Smooth muscle cell (in vitro differentiated cells): ENCODE measurements at regions not wholly inside any gene's neighbourhood (a gene's known extent, or its start where the extent isn't known, plus 50 kb on each side); places are given as distances from the start of the nearest gene placed in this dataset.

Experiments
- DNase-seq: peaks from one replicate; lab custom pipeline; 2025; ENCODE audit not compliant: unreplicated experiment; lab: John Stamatoyannopoulos, UW
- H2AFZ ChIP-seq: fragments of 200-600 bp; sonication (generic); 2 replicates; pipeline ENCODE4 v1.6.0; 2016; ENCODE audit warnings: antibody characterized with exemption, low read depth, mild to moderate bottlenecking
- H3F3A ChIP-seq: fragments of 200-600 bp; sonication (generic); 2 replicates; pipeline ENCODE4 v1.6.0; 2017; ENCODE audit warnings: antibody characterized with exemption, low read depth
- H3K27ac ChIP-seq: fragments of 200-600 bp; sonication (generic); 2 replicates; pipeline ENCODE4 v1.5.1; 2016; ENCODE audit warnings: low read depth, mild to moderate bottlenecking
- H3K27me3 ChIP-seq: fragments of 200-600 bp; sonication (generic); 2 replicates; pipeline ENCODE4 v1.6.1; 2016; ENCODE audit warnings: low read depth, mild to moderate bottlenecking
- H3K36me3 ChIP-seq: fragments of 200-600 bp; sonication (generic); 2 replicates; pipeline ENCODE4 v1.5.1; 2016; ENCODE audit warnings: low read depth
- H3K4me1 ChIP-seq: fragments of 200-600 bp; sonication (generic); 2 replicates; pipeline ENCODE4 v1.5.1; 2016; ENCODE audit warnings: low read depth
- H3K4me2 ChIP-seq: fragments of 200-600 bp; sonication (generic); 2 replicates; pipeline ENCODE4 v1.6.0; 2016; ENCODE audit warnings: mild to moderate bottlenecking
- H3K4me3 ChIP-seq: fragments of 200-600 bp; sonication (generic); 2 replicates; pipeline ENCODE4 v1.5.1; 2016; ENCODE audit warnings: mild to moderate bottlenecking
- H3K79me2 ChIP-seq: fragments of 200-600 bp; sonication (generic); 2 replicates; pipeline ENCODE4 v1.6.0; 2016; ENCODE audit warnings: low read depth, mild to moderate bottlenecking
- H3K9ac ChIP-seq: fragments of 200-600 bp; sonication (generic); 2 replicates; pipeline ENCODE4 v1.6.0; 2016; ENCODE audit warnings: low read depth
- H3K9me3 ChIP-seq: fragments of 200-600 bp; sonication (generic); replicated peaks from 2 replicates; pipeline ENCODE4 v1.5.1; 2016; ENCODE audit warnings: low read depth
- H4K20me1 ChIP-seq: fragments of 200-600 bp; sonication (generic); 2 replicates; pipeline ENCODE4 v1.6.0; 2016; ENCODE audit warnings: low read depth
- CTCF ChIP-seq: fragments of 200-600 bp; sonication (generic); IDR thresholded peaks from 2 replicates; pipeline ENCODE4 v1.5.1; 2017; ENCODE audit warnings: borderline replicate concordance, mild to moderate bottlenecking, antibody characterized with exemption; ENCODE audit not compliant: insufficient read depth, poor library complexity, severe bottlenecking
- WGBS: methylation state at CpG from one replicate; pipeline ENCODE4 v1.1.7; 2016; ENCODE audit warnings: low lambda C conversion rate; 5-methylcytosine and 5-hydroxymethylcytosine counted together

GRCh38 chr2:217410681-217410960, 550.8 kb upstream of the TNP1 start:
- WGBS: 88% methylated on average over 2 of the region's 2 CpGs
- no peaks in the 10 kb centered on the region for H3K27me3 ChIP-seq
- no peak overlapping the region for H3K4me3 ChIP-seq
- no peak for DNase-seq
- H2AFZ ChIP-seq: no peak overlapping the region
- H3F3A ChIP-seq: no peaks in the 10 kb centered on the region
- H3K4me1 ChIP-seq: no peaks in the 10 kb centered on the region
- no peak for TF ChIP-seq CTCF
- no peaks in the 10 kb centered on the region for H3K36me3 ChIP-seq
- H3K9me3 ChIP-seq: no peaks in the 10 kb centered on the region
- H3K79me2 ChIP-seq: no peaks in the 10 kb centered on the region
- no peak overlapping the region for H3K27ac ChIP-seq
- no peak overlapping the region for H3K4me2 ChIP-seq
- H3K9ac ChIP-seq: no peak overlapping the region
- H4K20me1 ChIP-seq: no peaks in the 10 kb centered on the region

DNA sequence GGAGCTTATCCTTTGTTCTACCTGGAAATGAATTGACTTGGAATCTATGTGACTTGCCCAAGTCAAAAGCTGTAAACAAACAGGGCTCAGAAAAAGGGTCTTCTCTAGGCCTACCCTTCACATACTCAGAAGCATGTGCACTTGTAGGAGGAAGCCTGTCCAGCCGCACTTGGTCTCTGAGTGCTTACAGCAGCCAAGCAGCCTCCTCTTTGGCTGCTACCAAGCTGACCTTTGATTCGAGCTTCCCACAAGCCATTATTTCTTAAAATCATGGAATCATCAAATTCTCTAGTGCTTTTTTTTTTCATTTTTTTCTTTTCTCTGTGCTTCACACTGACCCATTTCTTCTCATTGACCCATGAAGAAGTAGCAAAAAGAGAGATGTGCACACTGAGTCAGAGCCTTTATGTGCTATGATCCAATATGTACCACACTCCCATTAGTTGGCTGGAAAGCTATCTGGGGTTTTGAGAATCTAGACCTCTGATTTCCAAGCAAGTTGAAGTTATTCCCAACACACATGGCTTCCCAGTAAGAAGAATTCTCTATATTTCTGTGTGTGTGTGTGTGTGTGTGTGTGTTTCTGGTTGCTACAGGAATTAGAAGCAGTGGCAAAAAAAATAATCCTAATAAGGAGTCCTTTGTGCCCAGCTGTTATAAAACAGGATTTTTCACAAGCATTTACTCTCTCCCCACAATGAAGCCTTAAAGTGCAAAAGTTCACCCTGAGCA, 550.3 kb upstream of the TNP1 start:
- no peaks in the 10 kb centered on the region for H3K36me3 ChIP-seq
- H3K27ac ChIP-seq: no peak overlapping the region
- no peaks in the 10 kb centered on the region for H4K20me1 ChIP-seq
- no peaks in the 10 kb centered on the region for H3K27me3 ChIP-seq
- H3K79me2 ChIP-seq: no peaks in the 10 kb centered on the region
- DNase-seq: no peak
- H3K9ac ChIP-seq: no peak overlapping the region
- no peak overlapping the region for H3K4me2 ChIP-seq
- H3K4me1 ChIP-seq: no peaks in the 10 kb centered on the region
- no peak for TF ChIP-seq CTCF
- H3F3A ChIP-seq: no peaks in the 10 kb centered on the region
- no peaks in the 10 kb centered on the region for H3K9me3 ChIP-seq
- WGBS: 95% methylated on average over 2 of the region's 2 CpGs
- H2AFZ ChIP-seq: no peak overlapping the region
- H3K4me3 ChIP-seq: no peak overlapping the region

DNA sequence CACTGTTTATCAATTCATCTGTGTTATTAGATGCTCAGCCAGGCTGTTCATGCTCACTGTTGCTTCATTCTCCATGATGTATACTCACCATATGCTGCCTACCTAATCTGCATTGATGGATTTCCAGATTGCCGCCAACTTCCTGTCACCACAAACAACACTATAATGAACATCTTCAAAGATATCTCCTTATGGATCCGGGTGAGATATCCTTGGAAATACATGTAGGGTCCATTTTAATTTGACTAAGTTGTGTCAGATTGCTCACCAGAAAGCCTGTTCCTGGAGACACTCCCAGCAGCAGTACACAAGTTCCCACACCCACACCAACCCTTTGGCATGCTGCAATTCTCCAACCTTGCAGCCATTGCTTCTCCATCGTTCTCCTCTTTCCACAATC, 547.5 kb upstream of the TNP1 start:
- DNase-seq: no peak
- Histone ChIP-seq H3F3A (peaks cover 3% of the 10 kb centered on the region), H3K4me3 (no peak overlapping the region), H3K9ac (no peak overlapping the region), H3K9me3 (no peaks in the 10 kb centered on the region), H3K79me2 (no peaks in the 10 kb centered on the region), H2AFZ (no peak overlapping the region), H3K4me2 (no peak overlapping the region), H3K36me3 (no peaks in the 10 kb centered on the region), H4K20me1 (no peaks in the 10 kb centered on the region), H3K27me3 (no peaks in the 10 kb centered on the region), H3K4me1 (peaks cover 5% of the 10 kb centered on the region), H3K27ac (no peak overlapping the region)
- TF ChIP-seq CTCF: no peak
- WGBS: 85% methylated on average over 3 of the region's 3 CpGs

DNA sequence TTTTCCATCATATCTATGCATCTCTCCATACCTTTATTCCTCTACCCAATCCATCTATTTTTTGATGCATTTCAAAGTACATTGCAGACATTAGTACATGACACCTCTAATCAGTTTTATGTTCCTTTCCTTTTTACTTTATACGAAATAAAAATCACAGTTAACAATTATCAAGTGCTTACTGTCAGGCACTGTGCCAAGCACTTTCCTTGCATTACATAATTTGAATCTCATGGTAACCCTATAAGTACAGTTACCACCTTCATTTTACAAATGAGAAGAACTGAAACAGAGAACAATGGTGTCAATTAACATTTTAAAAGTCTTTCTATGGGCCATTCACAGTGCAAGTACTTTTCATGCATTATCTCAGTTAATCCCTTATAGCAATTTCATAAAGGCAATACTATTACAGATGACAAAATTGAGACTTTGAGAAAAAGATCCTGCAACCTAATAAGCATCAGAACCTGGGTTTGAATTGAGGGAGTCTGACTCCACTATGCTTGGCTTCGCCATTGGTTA, 544.4 kb upstream of the TNP1 start:
- Histone ChIP-seq H3K27me3 (no peaks in the 10 kb centered on the region), H2AFZ (no peak overlapping the region), H4K20me1 (no peaks in the 10 kb centered on the region), H3F3A (peaks cover 3% of the 10 kb centered on the region), H3K4me1 (peaks cover 5% of the 10 kb centered on the region), H3K27ac (no peak overlapping the region), H3K4me2 (no peak overlapping the region), H3K9ac (no peak overlapping the region), H3K79me2 (no peaks in the 10 kb centered on the region), H3K4me3 (no peak overlapping the region), H3K36me3 (no peaks in the 10 kb centered on the region), H3K9me3 (no peaks in the 10 kb centered on the region)
- 92% methylated on average over 2 of the region's 2 CpGs for WGBS
- DNase-seq: no peak
- TF ChIP-seq CTCF: no peak
